HL-60/S4 treated with phorbol 12-myristate 13-acetate at 8.2 ng/mL for 4 days and 3 days (cell line): ENCODE measurements at regions not wholly inside any gene's neighbourhood (a gene's known extent, or its start where the extent isn't known, plus 50 kb on each side); places are given as distances from the start of the nearest gene placed in this dataset.
"Not testable (repeated sequence)": the region's sequence is repeated elsewhere in the genome, so short reads cannot be mapped to it uniquely, and the experiment has no call there.

Source experiments
- in situ Hi-C: fragments of 300-500 bp; cut with MboI; formaldehyde crosslinking; loops from 2 replicates; pipeline ENCODE4 v1.15.0; 2022; ENCODE audit warnings: low sequenced_read_pairs

- in situ Hi-C loops = not testable (repeated sequence)
These were observed 156.4 kb upstream of the ETV3 start for GRCh38 chr1:157294387-157295145.

DNA sequence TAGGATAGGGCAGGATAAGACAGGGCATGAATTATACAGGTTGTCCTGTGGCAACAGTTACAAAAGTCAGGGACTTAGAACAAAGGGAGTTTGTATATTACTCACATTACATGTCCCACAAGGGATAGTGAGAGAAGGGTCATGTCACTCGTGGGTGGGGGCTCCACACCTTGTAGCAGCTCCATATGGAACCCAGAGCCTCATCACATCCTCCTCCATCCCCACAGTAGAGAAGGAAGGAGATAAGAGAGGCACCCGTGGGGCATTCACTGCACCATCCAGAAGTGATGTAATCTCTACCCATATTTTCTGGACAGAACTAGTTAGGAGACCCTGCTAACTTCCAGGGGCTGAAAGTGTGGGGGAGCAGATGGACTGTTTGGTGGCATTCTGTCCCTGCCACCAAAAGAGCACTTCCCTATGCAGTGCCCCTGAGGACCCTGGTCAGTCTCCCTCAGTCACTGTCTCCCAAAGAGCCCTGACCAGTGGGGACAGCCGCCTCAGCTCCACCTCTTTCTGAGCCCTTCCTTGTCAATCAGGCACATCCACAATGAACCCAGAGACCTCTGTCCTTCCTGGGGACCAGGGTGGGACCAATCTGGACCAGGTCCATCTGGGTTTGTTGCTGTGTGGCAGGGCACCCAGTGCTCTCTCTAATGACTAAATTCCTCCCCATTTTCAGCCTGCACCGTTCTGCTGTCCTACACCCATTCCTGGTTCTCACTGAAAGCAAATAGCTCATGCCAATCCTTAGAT is 154.8 kb upstream of the ETV3 start:
- in situ Hi-C loops = no loop called here

DNA sequence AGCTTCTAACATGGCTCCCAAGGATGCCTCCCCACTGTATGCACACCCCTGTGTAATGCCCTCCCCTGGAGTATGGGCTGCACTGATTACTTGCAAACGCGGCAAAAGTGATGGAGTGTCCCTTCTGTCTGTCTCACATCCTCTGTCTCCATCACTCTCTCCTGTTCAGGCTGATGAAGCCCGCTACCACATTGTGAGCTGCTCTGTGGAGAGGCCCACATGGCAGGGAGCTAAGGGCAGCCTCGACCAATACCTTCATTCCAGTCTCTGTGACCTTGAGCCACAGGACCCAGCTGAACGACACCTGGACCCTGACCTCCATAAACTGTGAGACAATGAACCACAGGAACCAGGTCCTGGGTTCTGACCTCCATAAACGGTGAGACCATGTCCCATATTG is 154.1 kb upstream of the ETV3 start:
- in situ Hi-C loops = no loop called here

- in situ Hi-C loops = no loop called here
These were observed 152.9 kb upstream of the ETV3 start for GRCh38 chr1:157291083-157291482.

DNA sequence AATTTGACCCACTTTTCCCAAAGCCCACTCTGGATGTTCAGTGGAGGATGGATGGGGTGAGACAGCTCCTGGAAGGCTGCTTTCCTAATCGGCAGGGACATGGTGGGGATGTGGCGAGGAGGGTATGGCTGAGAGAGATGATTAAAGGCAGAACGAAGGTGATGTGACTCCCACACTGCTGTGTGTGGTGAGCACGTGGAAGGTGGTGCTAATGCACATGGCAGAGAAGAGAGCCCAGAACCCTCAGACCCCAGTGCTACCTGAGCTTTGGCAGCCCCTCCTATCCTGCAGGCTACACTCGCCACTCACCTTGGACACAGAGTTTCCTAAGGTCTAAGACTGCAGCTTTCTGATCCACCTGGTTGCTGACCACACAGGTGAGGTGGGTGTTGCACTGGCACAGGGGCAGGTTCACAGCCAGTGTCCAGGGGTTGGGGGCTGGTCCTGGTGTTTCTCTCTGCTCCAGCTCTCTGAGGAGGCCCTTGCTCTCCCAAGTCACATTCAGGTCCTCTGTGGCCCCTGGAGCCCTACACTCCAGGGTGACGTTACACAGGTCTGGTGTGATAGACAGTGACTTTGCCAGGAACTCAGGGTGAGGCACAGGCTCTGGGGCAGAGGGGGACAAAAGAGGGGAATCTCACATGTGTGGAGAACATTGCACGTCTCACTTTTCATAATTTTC is 151.4 kb upstream of the ETV3 start:
- in situ Hi-C loops = no loop called here

DNA sequence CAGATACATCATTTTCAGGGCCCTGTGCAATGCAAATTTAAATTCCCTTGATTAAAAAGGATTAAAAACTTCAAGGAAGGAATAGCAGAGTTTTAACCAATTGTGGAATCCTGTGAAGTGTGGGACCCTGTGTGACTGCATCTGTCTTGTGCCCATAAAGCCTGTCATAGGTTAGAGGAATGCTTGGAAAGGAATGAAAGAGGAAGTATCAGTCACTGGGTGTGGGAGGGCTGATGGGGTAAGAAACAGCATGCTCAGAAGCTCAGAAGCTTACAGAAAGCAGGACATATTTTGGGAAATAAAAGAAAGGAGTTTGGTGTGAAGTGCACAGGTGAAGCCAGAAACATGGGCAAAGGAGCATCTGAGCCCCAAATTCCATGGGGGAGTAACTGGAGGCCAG is 150.8 kb upstream of the ETV3 start:
- in situ Hi-C loops = no loop called here

DNA sequence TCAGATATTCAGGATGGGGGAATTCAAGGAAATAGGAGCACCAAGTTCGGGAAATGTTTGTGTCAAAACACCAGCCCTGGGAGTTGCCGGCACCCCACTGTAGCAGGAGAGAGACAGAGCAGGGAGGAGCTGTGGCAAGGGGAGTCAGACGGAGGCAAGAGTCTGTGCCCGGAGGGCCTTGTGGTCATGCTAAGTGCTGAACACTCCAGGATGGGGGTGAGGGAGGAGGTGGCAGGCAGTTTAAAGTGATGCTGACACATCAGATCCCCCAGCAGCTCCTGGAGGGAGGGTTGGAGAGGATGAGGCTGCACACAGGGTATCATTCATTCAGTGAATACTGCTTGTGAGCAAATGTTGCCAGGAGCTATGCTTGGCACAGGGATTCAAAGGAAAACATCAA is 150.3 kb upstream of the ETV3 start:
- in situ Hi-C loops = no loop called here

GRCh38 chr1:157288006-157288405 is 149.8 kb upstream of the ETV3 start:
- in situ Hi-C loops = no loop called here

DNA sequence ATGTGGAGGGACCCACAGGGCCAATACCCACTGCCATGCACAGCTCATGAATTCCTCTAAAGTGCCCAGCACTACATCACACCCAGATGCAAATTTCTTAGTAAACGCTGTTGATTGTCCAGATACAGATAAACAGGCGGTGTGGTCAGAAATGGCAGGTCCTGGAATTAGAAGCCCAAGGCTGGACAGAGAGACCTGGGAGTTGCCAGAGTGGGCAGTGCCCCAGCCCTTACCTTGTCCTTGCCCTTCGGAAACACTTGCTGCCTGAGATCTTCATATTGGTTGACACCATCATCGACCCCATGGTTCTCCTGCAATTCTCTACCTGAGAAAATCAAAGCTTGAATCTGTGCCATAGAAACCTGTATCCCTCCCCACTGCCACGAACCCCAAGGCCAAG is 149.3 kb upstream of the ETV3 start:
- in situ Hi-C loops = no loop called here

DNA sequence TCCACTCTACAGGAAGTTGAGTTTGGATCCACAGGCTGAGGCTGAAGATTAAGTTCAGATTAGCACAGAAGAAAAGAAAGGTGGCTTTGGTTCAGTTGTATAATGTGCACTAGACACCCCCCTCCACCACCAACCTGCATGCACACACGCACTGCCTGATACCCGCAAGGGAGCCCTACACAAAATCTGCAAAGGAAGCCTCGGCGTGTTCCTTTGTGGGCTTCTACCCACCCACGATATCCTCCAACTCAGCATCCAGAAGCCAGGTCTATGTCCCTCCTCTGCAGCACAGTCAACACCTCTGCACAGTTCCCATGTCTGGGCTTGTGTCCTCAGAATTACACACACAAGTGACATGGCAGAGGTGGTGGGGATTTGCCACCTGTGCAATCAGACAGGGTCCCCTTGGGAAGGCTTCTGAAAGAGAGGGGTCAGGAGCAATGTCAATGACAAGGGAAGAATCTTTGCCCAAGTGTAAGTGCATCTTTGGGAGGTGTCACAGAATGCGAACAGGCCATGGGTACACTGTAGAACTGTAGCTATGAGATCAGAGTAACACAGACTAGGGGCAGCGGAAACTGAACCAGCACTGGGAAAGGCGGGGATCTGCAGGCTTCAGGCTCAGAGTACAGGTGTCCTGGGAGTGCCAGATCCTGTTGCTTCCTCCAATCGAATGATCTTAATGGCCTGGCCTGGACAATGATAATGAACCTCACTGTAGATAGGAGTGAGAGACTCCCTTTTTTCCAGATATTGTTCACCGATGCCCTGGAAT is 148.6 kb upstream of the ETV3 start:
- in situ Hi-C loops = no loop called here

DNA sequence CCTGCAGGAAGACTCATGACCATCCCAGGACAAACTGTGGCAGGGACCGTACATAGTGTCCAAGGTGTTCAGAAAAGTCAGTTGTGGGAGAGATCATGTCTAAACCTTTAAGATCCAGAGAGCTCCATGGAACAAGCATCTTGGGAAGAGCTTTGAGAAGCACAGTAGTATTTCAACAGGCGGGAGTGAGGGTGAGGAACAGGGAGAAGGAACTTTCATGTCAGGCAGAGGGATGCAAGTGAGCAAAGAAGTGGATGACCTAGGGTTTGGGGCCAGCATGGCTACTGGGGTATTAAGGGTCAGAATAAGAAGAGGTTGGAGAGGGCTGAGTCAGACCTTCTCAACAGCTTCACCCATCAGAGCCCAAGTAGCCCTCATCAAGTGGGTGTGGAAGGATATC is 147.9 kb upstream of the ETV3 start:
- in situ Hi-C loops = no loop called here

GRCh38 chr1:157284451-157284850 is 146.3 kb upstream of the ETV3 start:
- in situ Hi-C loops = no loop called here

- in situ Hi-C loops = no loop called here
These were observed 141.6 kb upstream of the ETV3 start for GRCh38 chr1:157279802-157280140.

DNA sequence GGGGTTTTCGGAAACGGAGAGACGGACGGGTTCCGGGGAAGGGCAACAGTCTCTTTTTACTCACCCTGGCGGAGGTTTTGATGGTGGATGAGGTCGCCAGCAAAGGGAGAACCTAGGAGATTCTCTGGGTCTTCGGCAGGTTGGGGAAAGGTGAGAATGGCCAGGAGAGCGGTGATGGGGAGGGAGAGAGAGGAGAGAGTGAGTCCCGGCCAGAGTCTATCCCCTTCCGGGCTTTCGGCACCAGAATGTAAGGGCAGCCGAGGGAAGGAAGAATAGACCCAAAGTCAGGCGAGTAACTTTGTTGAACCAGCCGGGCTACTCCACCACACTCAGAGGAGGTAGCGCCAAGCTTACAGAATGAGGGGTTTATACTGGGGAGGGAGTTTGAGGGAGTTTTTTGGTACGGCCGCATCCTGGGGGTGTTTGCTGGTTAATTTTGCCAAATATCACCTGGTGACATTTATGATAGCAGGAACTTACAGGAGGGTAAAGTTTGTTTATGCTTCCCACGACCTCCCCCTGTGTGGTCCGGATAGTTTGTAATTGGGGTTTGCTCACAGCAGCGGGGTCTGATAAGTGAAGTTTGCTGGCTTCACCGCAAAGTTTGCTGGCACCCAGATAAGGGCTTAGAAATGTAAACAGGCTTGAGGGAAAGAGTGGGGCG is 141.1 kb upstream of the ETV3 start:
- in situ Hi-C loops = no loop called here

DNA sequence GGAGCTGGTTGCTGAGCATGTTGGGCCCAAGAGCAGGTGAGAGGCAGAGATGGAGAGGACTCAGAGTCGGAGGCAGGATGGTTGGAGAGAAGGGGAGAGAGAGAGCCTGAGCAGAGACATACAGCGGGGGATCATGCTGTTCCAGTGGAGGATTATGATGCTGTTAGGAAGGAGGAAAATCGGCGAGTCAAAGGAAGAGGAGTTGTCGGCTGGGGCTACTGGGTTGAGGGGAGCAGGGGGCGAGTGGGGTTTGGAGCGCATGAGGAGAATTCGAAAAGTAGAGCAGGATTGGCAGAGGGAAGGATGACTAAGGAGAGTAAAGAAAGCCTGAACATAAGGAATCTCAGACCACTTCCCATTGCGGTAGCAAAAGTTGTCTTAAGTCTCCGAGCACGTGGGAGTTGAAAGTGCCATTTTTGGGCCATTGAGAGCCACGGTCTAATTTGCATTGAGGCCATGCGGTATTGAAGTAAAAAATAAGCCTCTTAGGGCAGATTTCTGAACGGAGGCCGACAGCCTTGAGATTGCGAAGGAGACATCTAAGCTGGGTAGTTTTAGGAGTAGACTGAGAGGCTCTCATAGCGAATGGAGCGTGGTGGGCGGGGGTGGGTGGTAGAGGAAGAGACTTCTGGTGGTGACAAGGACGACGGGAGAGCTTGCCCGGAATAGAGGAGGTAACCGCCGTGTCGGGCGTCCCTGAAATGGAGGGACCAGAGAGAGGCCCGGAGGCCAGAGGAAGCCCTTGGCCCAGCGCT is 140.4 kb upstream of the ETV3 start:
- in situ Hi-C loops = no loop called here

GRCh38 chr1:157277913-157278312 is 139.7 kb upstream of the ETV3 start:
- in situ Hi-C loops = no loop called here

- in situ Hi-C loops = no loop called here
These were observed 139.1 kb upstream of the ETV3 start for GRCh38 chr1:157277281-157277680.

GRCh38 chr1:157274698-157275534 is 136.7 kb upstream of the ETV3 start:
- in situ Hi-C loops = no loop called here
